Head of caudate nucleus (tissue), 42 donors: ENCODE measurements at regions not wholly inside any gene's neighbourhood (a gene's known extent, or its start where the extent isn't known, plus 50 kb on each side); places are given as distances from the start of the nearest gene placed in this dataset.
A peak's percentile ranks its signal among the peaks of the same experiment; 100 is the strongest.
"Not testable (repeated sequence)": the region's sequence is repeated elsewhere in the genome, so short reads cannot be mapped to it uniquely, and the experiment has no call there.

Source experiments
- DNase-seq, 42 donors: peaks; one replicate each; pipeline versions ENCODE4 v3.0.0 to v3.0.0-alpha.2; 2020 to 2021; ENCODE audit warnings: mixed read lengths in 7 of 42
- intact Hi-C: fragments of 100-400 bp; cut with DNase I; formaldehyde crosslinking; loops from one replicate; pipeline ENCODE4 v1.15.0; 2022

DNA sequence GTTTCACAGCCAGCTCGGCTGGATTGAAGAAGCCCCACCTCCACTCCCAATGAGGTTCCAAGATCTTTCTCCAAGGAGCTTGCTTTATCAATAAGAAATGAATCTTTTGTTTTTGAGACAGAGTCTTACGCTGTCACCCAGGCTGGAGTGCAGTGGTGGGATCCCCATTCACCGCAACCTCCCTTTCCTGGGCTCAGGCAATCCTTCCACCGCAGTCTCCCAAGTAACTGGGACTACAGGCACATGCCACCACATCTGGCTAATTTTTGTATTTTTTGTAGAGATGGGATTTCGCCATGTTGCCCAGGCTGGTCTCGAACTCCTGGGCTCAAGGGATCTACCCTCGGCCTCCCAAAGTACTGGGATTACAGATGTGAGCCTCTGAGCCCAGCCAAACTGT is 175.3 kb downstream of the OR4M2 start:
- DNase-seq, intact Hi-C loops: not testable (repeated sequence)

DNA sequence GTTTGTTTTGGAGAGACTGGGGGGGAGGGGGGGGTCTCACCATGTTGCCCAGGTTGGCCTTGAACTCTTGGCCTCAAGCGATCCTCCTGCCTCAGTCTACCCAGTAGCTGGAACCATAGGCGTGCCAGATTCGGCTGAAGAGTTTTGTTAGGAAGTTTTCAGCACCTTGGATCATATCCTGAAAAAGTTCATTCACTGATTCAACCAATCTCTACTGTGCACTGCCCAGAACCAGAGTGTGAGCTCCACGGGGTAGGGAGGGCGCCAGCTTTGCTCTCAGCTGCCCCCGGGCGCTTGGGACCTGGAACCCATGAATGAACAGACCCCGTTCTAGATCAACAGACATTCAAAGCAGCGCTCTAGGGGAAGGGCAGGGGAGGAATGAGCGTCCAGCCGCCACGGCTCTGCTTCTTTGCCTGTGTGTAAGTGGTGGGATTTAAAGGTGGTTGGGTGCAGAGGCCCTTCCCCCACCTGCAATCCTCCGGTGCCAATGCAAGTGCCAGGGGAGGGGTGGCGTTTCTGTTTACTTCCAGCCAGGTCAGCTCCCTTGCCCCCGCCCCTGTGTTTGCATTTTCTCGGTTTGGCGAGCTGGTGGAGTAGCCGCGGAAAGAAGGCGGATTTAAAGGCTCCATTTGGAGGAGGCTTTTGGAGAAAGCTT is 176.2 kb downstream of the OR4M2 start:
- DNase-seq, intact Hi-C loops: not testable (repeated sequence)

- intact Hi-C loops = no loop called here
- DNase-seq = peak in 6 of 42 donors; percentile 12 to 41 (median 28)
Measured at GRCh38 chr15:22257047-22258008, 177.0 kb downstream of the OR4M2 start.

DNA sequence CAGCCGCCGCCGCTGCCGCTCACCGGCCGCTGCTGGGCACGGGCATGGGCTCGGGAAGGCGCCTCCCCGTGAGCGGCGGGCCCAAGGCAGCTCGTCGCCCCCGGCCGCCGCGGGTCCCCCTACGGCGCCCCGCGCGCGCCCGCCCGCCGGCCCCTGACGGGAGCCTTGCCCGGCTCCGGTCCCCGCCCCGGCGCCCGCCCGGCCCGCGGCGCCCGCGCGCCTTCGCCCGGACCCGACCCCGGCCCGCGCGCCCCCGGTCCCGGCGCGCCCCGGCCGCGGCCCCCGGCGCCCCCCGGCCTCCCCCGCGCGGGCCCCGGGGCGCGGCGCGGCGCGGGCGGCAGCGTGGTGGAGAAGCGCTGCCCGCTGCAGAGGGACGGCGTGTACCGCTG is 177.7 kb downstream of the OR4M2 start:
- no peak for DNase-seq
- intact Hi-C loops = no loop called here

DNA sequence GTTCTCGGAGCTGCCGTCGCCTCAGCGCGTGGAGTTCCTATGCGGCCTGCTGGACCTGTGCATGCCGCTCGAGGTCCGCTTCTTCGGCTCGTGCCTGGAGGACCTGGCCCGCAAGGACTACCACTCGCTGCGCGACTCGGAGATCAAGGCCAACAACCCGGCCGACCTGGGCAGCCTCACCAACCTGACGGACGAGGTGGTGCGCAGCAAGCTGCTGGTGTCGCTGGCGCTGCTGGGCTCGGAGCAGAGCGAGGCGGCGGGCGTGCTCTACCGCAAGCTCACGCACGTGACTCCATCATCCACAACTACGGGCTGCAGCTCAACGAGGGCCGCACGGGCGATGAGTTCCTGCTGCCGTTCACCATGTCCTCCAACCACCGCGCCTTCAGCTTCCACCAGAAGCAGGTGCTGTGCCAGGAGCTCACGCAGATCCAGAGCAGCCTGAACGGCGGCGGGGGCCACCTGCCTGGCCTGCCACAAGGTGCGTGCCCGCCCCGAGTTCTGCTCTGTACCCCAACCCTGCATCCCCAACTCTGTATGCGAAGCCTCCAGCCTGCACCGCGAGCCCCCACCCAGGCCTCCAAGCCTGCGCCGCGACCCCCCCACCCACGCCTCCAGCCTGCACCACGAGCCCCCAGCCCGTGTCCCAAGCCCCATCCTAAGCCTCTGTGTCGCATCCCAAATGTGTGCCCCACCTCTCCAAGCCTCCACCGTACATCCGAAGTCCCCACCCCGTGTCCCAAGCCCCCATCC is 178.2 kb downstream of the OR4M2 start:
- peak in 1 of 42 donors; percentile 29 for DNase-seq
- intact Hi-C loops = no loop called here

DNA sequence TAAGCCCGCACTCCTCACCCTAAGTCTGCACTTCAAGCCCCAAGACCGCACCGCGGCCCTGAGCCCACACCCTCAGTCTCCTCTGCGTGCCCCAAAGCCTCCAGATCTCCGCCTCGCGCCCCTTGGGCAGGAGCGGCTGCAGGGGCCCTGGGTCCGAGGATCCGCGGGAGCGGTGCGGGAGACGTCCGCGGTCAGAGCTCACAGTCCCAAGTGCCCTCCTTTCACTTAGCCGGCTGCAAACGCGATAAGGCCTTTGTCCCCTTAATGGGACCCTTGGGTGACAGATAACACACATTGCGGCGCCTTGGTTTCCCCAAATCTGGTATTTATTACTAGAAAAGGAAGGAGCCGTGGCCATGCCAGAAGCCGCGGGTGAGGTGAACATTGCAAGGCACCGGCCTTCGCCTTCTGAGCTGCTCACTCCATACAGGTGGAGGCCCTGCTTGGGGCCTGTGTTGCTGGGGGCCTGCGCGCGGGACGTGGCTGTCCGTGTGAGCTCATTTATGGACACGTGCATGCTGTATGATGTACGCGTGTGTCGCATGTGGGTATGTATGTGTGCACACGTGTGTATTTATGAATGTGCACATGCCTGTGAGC is 178.9 kb downstream of the OR4M2 start:
- intact Hi-C loops, DNase-seq: not testable (repeated sequence)

GRCh38 chr15:22259881-22260421 is 179.6 kb downstream of the OR4M2 start:
- intact Hi-C loops = no loop called here
- peak in 1 of 42 donors; percentile 18 for DNase-seq

GRCh38 chr15:22262613-22263020 is 182.3 kb downstream of the OR4M2 start:
- intact Hi-C loops = no loop called here
- peak in 1 of 42 donors; percentile 28 for DNase-seq

DNA sequence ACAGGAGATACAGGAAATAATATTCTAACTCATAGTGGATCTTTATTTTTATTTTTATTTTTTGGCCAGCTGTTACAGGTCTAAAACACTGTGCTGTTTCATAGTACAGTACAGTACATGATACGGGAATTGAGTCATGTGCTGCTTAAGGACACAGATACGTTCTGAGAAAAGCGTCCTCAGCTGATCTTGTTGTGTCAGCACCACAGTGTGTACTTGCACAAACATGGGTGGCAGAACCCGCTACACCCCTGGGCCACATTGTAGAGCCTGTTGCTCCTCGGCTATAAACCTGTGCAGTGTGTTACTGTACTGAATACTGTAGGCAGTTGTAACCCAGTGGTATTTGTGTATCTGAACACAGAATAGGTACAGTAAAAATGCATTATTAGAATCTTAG is 183.4 kb downstream of the OR4M2 start:
- no peak for DNase-seq
- intact Hi-C loops = no loop called here

DNA sequence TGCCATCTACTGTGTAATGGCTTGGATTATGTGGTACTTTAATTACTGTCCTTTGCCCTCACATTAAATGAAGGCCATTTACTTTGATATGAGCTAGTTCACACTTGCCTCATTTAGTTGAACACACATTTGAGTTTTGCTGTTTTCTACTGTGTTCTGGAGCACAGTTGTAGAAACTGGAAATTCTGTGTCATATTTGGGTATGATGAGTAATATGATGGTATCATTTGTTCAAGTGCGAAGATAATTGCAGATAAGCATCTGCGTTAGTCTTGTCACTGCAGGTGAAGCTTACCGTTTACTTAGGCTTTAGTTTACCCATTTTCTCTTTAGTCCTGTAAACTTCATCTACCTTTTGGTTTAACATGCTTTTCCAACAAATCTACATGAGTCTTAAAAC is 183.9 kb downstream of the OR4M2 start:
- intact Hi-C loops = not testable (repeated sequence)

DNA sequence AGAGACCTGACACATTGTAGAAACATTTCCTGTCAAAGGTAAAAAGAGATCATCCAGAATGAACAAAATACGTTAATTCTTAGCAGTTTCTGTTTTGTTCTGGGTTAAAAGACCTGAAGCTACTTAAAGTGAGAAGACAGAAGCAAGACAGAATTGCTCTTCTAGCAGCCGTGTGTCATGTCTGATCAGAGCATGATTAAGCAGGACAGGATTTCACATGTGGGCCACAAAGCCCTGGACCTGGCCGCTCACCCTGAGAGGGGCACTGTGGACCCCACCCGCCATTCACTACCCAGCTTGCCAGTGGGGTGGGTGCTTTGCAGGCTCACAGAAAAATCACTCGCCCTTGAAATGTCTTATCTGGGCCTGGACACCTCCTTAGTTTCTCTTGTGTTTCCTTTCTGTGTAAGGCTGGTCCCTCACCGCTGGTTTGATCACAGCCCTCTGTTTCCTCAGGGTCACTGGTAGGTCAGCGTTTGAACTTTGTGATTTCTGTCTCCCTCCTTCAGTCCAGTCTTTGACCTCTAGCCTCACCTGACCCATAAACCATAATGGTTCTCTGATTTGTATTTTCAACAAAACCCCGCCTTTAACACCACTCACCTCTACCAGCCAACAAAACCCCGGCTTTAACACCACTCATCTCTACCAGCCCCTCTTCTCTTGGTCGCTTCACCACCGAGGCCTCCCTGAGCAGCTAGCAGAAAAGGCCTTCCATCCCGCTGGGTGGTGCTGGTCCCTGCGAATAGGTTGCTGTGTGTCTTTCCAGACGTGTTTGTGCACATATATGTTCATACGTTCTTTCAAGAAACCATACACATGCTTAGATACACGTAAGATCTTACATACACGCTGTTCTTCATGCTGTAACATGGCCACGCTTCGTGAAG is 185.0 kb downstream of the OR4M2 start:
- DNase-seq = no peak
- intact Hi-C loops = no loop called here

More for the DNA sequence above, 183.9 kb downstream of the OR4M2 start:
- DNase-seq = not testable (repeated sequence)

DNA sequence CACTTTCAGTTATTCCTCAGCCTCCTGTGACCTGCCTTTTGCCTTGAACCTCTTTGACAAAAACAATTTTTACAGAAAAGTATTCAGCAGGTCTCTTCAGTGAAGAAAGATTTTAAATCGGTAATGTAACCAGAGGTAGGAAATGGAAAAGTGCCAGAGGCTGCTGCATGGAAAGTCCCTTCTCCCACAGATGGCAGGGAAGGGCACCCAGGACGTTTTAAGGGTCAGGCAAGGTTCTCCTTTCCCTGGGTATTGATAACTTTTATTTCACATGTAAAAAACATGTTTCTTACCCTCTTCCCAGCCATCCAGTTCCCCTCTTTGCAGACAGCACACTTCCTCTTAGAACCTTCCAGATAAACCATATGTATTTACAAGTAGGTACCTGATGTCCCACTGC is 185.6 kb downstream of the OR4M2 start:
- no peak for DNase-seq
- intact Hi-C loops = no loop called here

- DNase-seq = no peak
Measured at GRCh38 chr15:22267761-22268160, 187.4 kb downstream of the OR4M2 start.

DNA sequence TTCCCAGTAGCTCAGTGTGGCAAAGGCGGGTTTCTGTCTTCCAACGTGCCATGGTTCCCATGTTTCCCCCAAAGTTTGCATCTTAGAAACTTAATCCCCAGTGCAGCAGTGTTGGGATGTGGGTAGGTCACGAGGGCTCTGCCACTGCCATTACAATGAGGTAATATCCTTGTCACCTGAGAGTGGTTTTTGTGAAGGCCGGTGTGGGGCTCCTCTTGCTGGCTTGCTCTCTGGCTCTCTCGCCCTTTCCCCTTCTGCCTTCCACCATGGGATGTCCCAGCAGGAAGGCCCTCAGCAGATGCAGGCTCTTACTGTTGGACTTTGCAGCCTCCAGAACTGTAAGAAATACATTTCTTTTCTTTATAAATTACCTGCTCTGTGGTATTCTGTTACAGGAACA is 187.9 kb downstream of the OR4M2 start:
- DNase-seq, intact Hi-C loops: not testable (repeated sequence)

More at GRCh38 chr15:22267761-22268160, 187.4 kb downstream of the OR4M2 start:
- intact Hi-C loops = no loop called here

DNA sequence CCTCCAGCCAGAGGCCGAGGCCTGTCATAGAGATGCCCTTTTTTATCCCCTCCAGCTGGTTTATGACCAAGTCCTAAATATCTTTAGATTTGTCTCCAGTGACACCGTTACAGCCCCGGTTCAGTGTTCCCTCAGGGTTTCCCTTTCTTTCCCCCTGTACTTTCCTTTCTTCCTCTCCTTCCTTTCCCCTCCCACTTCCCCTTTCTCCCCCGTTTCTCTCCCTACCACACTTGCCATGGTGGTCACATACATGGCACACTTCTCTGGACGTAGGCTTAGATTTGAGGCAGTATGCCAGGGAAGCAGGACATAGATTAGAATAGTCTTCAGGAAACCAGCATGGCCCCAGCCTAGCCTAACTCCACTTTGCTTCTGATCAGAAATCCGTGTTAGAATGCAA is 188.3 kb downstream of the OR4M2 start:
- intact Hi-C loops, DNase-seq: not testable (repeated sequence)

- intact Hi-C loops = not testable (repeated sequence)
- DNase-seq = peak in 1 of 42 donors; percentile 41
Measured at GRCh38 chr15:22272286-22273160, 186.2 kb upstream of the GOLGA6L22 start.

DNA sequence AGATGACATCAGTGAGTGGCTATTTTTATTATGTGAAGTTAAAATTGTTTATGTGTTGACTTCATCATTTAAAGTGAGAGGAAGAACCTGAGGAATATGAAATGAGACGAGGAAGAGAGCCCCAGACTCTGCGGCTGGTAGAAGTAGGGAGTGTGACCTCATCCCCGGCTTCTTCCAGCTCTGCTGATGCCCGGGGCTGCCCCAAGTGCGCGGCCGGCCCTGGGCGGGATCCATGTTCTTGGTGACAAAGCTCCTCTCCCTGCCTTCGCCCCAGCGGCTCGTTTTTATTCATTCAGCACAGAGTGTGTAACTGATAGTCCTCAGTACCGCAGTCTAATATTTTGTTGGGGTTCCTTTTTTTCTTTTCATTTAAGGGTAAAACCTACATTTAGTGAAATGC is 185.5 kb upstream of the GOLGA6L22 start:
- peak in 1 of 42 donors; percentile 40 for DNase-seq
- intact Hi-C loops = not testable (repeated sequence)
